Colonic mucosa (tissue), 4 donors: ENCODE measurements at regions not wholly inside any gene's neighbourhood (a gene's known extent, or its start where the extent isn't known, plus 50 kb on each side); places are given as distances from the start of the nearest gene placed in this dataset.

Source experiments
- DNase-seq: peaks from one replicate; pipeline ENCODE4 v3.0.0-alpha.2; 2020
- H3K27ac ChIP-seq: fragments of 200-600 bp; one replicate; pipeline ENCODE4 v1.8.0; 2021
- H3K27me3 ChIP-seq: fragments of 200-600 bp; one replicate; pipeline ENCODE4 v1.8.0; 2021
- H3K36me3 ChIP-seq: fragments of 200-600 bp; one replicate; pipeline ENCODE4 v1.8.0; 2021
- H3K4me1 ChIP-seq: fragments of 200-600 bp; one replicate; pipeline ENCODE4 v1.8.0; 2021; ENCODE audit warnings: mild to moderate bottlenecking
- H3K4me3 ChIP-seq: fragments of 200-600 bp; one replicate; pipeline ENCODE4 v1.8.0; 2021
- H3K9ac ChIP-seq, 2 donors: one replicate each; pipeline ENCODE4 v1.7.0; 2013; ENCODE audit warnings: control low read depth in 2 of 2, low read depth in 2 of 2, low read length in 2 of 2
- H3K9me3 ChIP-seq: fragments of 200-600 bp; one replicate; pipeline ENCODE4 v1.8.0; 2021
- CTCF ChIP-seq: fragments of 200-600 bp; IDR thresholded peaks from one replicate; pipeline ENCODE4 v1.8.0; 2022; ENCODE audit warnings: antibody characterized with exemption, mild to moderate bottlenecking
- intact Hi-C: fragments of 100-400 bp; cut with DNase I; formaldehyde crosslinking; loops from one replicate; pipeline ENCODE4 v1.14.1; 2022
- donor health status: healthy.
- donor health status: DM: no; HTN: no; CAD: no.
- donor health status: DM: no; HTN: no; CAD: no.

GRCh38 chr5:1698589-1699316 lies 100.9 kb downstream of the MRPL36 start:
- no peak for TF ChIP-seq CTCF
- H3K9ac ChIP-seq, result no peak overlapping the region
- H3K9me3 ChIP-seq, result no peaks in the 10 kb centered on the region
- H3K4me1 ChIP-seq, result no peaks in the 10 kb centered on the region
- no peaks in the 10 kb centered on the region for H3K36me3 ChIP-seq
- H3K4me3 ChIP-seq, result no peak overlapping the region
- H3K27ac ChIP-seq, result no peak overlapping the region
- intact Hi-C loops, result no loop called here
- H3K27me3 ChIP-seq, result no peaks in the 10 kb centered on the region
- DNase-seq, result no peak

GRCh38 chr5:1692381-1692780 lies 107.3 kb downstream of the MRPL36 start:
- no peak for DNase-seq
- Histone ChIP-seq H3K9ac (no peak overlapping the region), H3K27ac (no peak overlapping the region), H3K4me3 (no peak overlapping the region), H3K9me3 (no peaks in the 10 kb centered on the region), H3K36me3 (no peaks in the 10 kb centered on the region), H3K27me3 (no peaks in the 10 kb centered on the region), H3K4me1 (no peaks in the 10 kb centered on the region)
- intact Hi-C loops, result no loop called here
- no peak for TF ChIP-seq CTCF

- H3K27me3 ChIP-seq, result no peaks in the 10 kb centered on the region
- no peak overlapping the region for H3K9ac ChIP-seq
- H3K27ac ChIP-seq, result no peak overlapping the region
- no peaks in the 10 kb centered on the region for H3K36me3 ChIP-seq
- intact Hi-C loops, result no loop called here
- no peak for DNase-seq
- TF ChIP-seq CTCF, result no peak
- H3K4me3 ChIP-seq, result no peak overlapping the region
- H3K9me3 ChIP-seq, result no peaks in the 10 kb centered on the region
- no peaks in the 10 kb centered on the region for H3K4me1 ChIP-seq
These were observed 112.2 kb downstream of the MRPL36 start for GRCh38 chr5:1687301-1687970.

- H3K4me3 ChIP-seq, result no peak overlapping the region
- no peaks in the 10 kb centered on the region for H3K4me1 ChIP-seq
- H3K27ac ChIP-seq, result no peak overlapping the region
- TF ChIP-seq CTCF, result no peak
- no peak for DNase-seq
- no peaks in the 10 kb centered on the region for H3K36me3 ChIP-seq
- H3K27me3 ChIP-seq, result no peaks in the 10 kb centered on the region
- no peak overlapping the region for H3K9ac ChIP-seq
- intact Hi-C loops, result no loop called here
- no peaks in the 10 kb centered on the region for H3K9me3 ChIP-seq
These were observed 113.4 kb downstream of the MRPL36 start for GRCh38 chr5:1686016-1686802.

GRCh38 chr5:1685066-1685465 lies 114.6 kb downstream of the MRPL36 start:
- Histone ChIP-seq H3K36me3 (no peaks in the 10 kb centered on the region), H3K4me3 (no peak overlapping the region), H3K9ac (no peak overlapping the region), H3K9me3 (no peaks in the 10 kb centered on the region), H3K4me1 (no peaks in the 10 kb centered on the region), H3K27me3 (no peaks in the 10 kb centered on the region), H3K27ac (no peak overlapping the region)
- intact Hi-C loops, result no loop called here
- no peak for DNase-seq
- no peak for TF ChIP-seq CTCF
